Muscle layer of colon (tissue), 2 donors: ENCODE measurements at regions not wholly inside any gene's neighbourhood (a gene's known extent, or its start where the extent isn't known, plus 50 kb on each side); places are given as distances from the start of the nearest gene placed in this dataset.
"Not testable (repeated sequence)": the region's sequence is repeated elsewhere in the genome, so short reads cannot be mapped to it uniquely, and the experiment has no call there.

Source experiments
- H3K27ac ChIP-seq: one replicate; pipeline ENCODE4 v1.7.0; 2013; ENCODE audit warnings: low read depth, mild to moderate bottlenecking, low read length, moderate library complexity
- H3K27me3 ChIP-seq, 2 donors: one replicate each; pipeline ENCODE4 v1.7.0; 2013; ENCODE audit warnings: low read length in 2 of 2, mild to moderate bottlenecking in 2 of 2; ENCODE audit not compliant: insufficient read depth in 2 of 2, control insufficient read depth in 1 of 2
- H3K36me3 ChIP-seq: one replicate; pipeline ENCODE4 v1.7.0; 2013; ENCODE audit warnings: mild to moderate bottlenecking, low read length; ENCODE audit not compliant: insufficient read depth
- H3K4me1 ChIP-seq: one replicate; pipeline ENCODE4 v1.7.0; 2013; ENCODE audit warnings: mild to moderate bottlenecking, low read length; ENCODE audit not compliant: insufficient read depth
- H3K4me3 ChIP-seq, 2 donors: one replicate each; pipeline ENCODE4 v1.7.0; 2013; ENCODE audit warnings: low read length in 2 of 2, low read depth in 1 of 2, mild to moderate bottlenecking in 1 of 2, moderate library complexity in 1 of 2
- H3K9ac ChIP-seq: one replicate; pipeline ENCODE4 v1.7.0; 2013; ENCODE audit warnings: low read length
- H3K9me3 ChIP-seq: one replicate; pipeline ENCODE4 v1.7.0; 2013; ENCODE audit warnings: mild to moderate bottlenecking, low read length
- donor health status: abdominal sarcoma.
- donor health status: Adenocarcinoma of cecum.

DNA sequence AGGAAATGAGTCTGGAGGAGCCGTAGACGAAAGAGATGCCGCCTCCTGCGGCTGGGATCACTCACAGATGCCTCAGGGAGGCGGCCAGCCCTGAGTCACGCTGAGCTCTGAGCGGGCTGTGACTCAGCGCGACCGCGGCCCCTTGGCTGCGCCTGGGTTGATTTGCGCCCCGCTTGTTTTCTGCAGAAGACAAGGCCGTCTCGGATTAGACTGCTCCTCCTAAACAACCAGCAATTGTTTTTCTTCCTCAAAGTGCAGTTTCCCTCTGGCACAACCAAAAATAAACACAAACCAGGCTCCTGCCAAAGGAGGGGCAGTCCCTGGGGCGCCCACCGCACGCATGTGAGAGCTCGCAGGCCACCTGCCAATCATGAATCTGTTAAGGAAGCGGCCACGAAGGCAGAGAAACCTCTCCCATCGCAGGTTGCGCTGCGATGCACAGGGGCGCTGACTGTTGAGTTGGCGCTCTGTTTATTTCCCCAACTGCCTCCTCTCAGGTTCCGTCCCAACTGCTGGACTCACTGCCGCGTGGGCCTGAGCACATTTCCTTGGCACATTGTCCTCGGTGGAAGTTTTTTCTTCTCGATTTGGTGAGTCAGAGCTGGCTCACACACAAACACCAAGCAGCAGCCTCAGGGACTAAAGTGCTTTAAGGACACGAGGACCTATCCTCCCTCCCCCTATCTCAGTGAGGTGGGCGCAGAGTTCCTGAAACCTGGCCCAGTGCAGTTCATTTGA, 85.2 kb upstream of the NDUFV2 start:
- Histone ChIP-seq H3K36me3 (no peaks in the 10 kb centered on the region), H3K4me3 (peak overlapping the region in 1 of 2 donors; percentile 30), H3K27ac (no peak overlapping the region), H3K4me1 (peaks cover 14% of the 10 kb centered on the region), H3K9me3 (no peaks in the 10 kb centered on the region), H3K27me3 (no peaks in the 10 kb centered on the region), H3K9ac (no peak overlapping the region)

DNA sequence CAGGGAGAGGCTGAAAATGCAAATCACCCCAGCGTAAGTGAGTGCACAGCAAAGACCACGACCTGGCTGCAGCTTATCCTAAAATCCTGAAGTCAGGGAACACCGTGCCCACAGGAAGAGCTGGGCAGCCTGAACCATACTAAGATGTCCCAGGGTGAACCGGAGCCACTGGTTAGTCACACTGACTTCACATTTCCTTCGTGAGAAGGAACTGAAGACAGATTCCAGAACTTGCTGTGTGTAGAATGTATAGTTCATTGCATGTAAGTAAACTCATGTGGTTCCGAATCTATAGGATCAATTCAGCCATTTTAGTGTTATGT, 84.6 kb upstream of the NDUFV2 start:
- Histone ChIP-seq H3K27me3 (no peaks in the 10 kb centered on the region), H3K9me3 (no peaks in the 10 kb centered on the region), H3K4me1 (peaks cover 14% of the 10 kb centered on the region), H3K27ac (no peak overlapping the region), H3K9ac (no peak overlapping the region), H3K36me3 (no peaks in the 10 kb centered on the region), H3K4me3 (peak overlapping the region in 1 of 2 donors; percentile 30)

DNA sequence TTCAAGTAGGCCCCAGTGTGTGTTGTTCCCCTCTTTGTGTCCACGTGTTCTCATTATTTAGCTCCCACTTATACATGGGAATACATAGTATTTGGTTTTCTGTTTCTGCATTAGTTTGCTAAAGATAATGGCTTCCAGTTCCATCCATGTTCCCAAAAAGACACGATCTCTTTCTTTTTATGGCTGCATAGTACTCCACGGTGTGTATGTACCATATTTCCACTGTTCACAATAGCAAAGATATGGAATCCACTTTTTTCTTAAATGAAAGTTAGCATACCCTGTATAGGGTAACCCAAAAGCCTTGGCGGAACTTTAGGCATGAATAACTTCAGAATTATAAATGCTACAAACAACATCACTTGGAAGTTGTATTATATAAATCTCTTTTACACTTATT, 83.4 kb upstream of the NDUFV2 start:
- Histone ChIP-seq H3K9me3 (no peaks in the 10 kb centered on the region), H3K36me3 (no peaks in the 10 kb centered on the region), H3K9ac (no peak overlapping the region), H3K27ac (no peak overlapping the region), H3K4me1 (peaks cover 14% of the 10 kb centered on the region), H3K27me3 (no peaks in the 10 kb centered on the region), H3K4me3 (no peak overlapping the region)

DNA sequence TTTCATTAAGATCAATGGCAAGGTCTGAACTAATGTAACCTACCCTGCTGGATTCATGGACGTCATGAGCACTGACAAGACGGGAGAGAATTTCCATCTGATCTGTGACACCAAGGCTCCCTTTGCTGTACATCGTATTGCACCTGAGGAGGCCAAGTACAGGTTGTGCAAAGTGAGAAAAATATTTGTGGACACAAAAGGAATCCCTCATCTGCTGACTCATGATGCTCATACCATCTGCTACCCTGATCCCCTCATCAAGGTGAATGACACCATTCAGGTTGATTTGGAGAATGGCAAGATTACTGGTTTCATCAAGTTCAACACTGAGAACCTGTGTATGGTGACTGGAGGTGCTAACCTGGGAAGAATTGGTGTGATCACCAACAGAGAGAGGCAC, 82.3 kb upstream of the NDUFV2 start:
- no peaks in the 10 kb centered on the region for H3K9me3 ChIP-seq
- H3K9ac ChIP-seq = no peak overlapping the region
- no peaks in the 10 kb centered on the region for H3K36me3 ChIP-seq
- H3K4me3 ChIP-seq = no peak overlapping the region
- H3K27me3 ChIP-seq = no peaks in the 10 kb centered on the region
- no peak overlapping the region for H3K27ac ChIP-seq
- H3K4me1 ChIP-seq = peaks cover 14% of the 10 kb centered on the region

DNA sequence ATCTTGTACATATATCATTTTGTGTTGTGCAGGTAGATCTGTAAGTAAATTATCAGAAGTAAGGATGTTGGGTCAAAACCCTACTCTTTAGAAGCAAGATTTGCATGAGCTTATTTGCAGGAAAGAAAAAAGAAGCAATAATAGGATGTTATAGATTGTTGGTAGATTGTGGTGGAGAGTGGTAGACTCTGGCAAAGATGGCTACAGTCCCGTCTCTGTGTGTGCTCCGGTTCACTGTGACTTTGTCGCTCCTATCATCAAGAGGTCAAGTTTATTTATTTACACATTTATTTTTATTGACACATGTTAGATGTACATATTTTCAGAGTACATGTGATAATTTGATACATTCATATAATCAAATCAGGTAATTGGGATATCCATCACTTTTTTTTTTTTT, 81.0 kb upstream of the NDUFV2 start:
- Histone ChIP-seq H3K9ac (no peak overlapping the region), H3K27me3 (no peaks in the 10 kb centered on the region), H3K36me3 (no peaks in the 10 kb centered on the region), H3K4me1 (peaks cover 13% of the 10 kb centered on the region), H3K4me3 (no peak overlapping the region), H3K9me3 (no peaks in the 10 kb centered on the region), H3K27ac (no peak overlapping the region)

DNA sequence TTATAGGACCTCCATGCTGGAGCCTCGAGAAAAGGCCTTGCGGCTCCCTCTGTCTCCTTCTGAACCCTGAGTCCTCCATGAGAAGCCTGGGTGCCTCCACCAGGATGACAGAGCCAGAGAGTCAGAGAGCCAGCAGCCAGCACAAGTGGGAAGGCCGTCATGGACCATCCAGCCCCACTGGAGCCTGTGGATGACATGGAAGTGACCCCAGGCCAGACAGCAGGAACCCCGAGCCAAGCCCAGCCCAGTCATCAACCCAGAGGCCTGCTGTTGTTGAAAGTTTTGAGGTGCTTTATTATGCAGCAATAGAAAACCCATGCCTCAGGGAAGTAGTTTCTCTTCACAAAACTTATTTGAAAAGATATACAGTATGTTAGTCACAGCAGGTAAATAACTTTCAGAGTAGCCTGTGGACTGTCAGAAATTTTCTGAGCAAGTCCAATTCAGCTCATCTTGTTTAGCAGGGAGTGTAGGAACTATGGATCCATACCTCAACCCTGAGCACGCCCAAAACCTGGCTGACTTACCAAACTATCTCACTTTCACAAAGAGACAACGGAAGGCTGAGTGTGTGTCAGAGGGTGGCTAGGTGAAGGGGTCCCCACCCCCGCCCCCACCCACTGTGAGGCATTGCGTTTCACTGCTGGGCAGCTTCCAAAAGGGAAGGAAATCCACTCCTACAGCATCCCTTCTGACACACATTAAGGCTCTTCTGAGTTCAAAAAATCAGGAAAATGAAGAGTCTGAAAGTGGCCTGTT, 79.9 kb upstream of the NDUFV2 start:
- Histone ChIP-seq H3K27me3 (no peaks in the 10 kb centered on the region), H3K4me1 (peaks cover 4% of the 10 kb centered on the region), H3K9me3 (no peaks in the 10 kb centered on the region), H3K27ac (no peak overlapping the region), H3K36me3 (no peaks in the 10 kb centered on the region), H3K9ac (no peak overlapping the region), H3K4me3 (no peak overlapping the region)

DNA sequence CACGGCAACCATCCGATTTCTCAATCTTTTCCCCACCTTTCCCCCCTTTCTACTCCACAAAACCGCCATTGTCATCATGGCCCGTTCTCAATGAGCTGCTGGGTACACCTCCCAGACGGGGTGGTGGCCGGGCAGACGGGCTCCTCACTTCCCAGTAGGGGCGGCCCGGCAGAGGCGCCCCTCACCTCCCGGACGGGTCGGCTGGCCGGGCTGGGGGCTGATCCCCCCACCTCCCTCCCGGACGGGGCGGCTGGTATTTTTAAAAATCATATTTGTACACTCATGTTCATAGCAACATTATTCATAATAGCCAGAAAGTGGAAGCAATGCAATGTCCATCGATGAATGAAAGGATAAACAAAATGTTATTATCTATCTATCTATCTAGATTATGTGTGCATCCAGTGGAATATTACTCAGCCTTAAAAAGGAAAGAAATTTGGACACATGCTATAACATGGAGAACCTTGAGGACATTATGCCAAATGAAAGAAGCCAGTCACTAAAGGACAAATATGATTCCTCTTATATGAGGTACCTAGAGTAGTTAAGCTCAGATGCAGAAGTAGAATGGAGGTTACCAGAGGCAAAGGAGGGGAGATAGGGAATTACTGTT, 78.4 kb upstream of the NDUFV2 start:
- not testable (repeated sequence) for H3K27me3 ChIP-seq, H3K4me1 ChIP-seq, H3K36me3 ChIP-seq, H3K27ac ChIP-seq, H3K4me3 ChIP-seq, H3K9me3 ChIP-seq, H3K9ac ChIP-seq

DNA sequence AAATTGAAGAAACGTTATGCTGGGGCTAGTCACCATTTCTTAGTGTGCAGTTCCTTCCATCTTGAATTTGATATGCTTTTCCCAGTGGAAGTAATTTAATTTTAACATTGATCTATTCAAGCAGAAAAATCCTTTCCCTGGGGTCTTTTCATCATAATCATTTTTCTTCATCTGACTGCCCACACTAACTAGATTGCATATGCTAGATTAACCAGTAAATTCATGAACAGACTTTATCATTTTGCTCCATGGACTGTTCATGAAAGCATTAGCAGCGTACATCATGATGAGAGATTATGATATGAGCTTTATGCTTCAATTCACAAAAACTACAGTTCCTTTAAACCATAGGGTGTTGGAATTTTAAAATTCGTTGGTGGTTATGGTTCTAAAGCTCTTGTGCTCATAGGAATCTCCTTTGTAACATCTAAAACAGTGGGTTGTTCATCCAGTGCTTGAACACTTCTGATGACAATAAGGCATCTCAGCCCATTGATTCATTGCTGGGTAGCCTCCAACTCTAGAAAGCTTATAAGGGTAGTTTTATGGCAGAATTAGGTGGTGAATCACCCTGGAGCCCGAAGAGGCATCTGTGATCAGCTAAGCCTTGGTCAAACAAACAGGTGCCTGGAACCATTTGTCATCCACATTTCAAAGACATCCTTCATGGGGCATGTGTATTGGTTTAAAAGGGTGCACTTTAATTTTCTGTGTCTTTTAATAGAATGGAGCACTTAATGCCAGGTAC, 77.2 kb upstream of the NDUFV2 start:
- Histone ChIP-seq H3K9me3 (no peaks in the 10 kb centered on the region), H3K36me3 (no peaks in the 10 kb centered on the region), H3K27me3 (no peaks in the 10 kb centered on the region), H3K9ac (no peak overlapping the region), H3K27ac (no peak overlapping the region), H3K4me3 (no peak overlapping the region), H3K4me1 (no peaks in the 10 kb centered on the region)

DNA sequence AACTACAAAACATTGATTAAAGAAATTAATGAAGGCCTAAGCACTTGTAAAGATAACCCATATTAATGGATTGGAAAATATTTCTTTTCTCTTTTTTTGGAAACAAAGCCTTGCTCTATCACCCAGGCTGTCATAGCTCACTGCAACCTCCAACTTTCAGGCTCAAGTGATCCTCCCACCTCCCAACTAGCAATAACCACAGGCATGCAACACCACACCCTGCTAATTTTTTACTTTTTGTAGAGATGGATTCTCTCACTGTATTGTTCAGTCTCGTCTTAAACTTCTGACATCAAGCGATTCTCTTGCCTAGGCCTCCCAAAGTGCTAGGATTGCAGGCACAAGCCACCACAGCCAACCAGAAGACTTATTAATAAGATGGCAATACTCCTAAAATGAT, 73.4 kb upstream of the NDUFV2 start:
- H3K9me3 ChIP-seq = no peaks in the 10 kb centered on the region

DNA sequence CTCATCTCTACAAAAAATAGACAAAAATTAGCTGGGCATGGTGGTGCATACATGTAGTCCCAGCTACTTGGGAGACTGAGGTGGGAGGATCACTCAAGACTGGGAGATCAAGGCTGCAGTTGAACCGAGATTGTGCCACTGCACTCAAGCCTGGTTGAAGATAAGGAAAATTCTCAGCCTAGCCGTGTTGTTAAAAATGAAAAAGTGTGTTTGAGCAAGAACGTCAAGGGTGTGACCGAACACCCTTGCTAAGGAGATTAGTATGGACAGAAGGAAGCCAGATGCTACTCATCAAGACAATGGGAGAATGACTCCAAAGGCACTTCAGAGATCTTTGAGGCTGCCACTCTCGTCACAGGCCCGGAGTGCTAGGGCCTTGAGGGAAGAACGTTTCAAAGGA, 70.0 kb upstream of the NDUFV2 start:
- H3K4me1 ChIP-seq = no peaks in the 10 kb centered on the region
- no peak overlapping the region for H3K4me3 ChIP-seq
- no peak overlapping the region for H3K9ac ChIP-seq
- no peaks in the 10 kb centered on the region for H3K27me3 ChIP-seq
- H3K9me3 ChIP-seq = no peaks in the 10 kb centered on the region
- H3K36me3 ChIP-seq = no peaks in the 10 kb centered on the region
- no peak overlapping the region for H3K27ac ChIP-seq

More for the DNA sequence above, 73.4 kb upstream of the NDUFV2 start:
- H3K9ac ChIP-seq = no peak overlapping the region
- no peaks in the 10 kb centered on the region for H3K36me3 ChIP-seq
- no peak overlapping the region for H3K27ac ChIP-seq
- H3K27me3 ChIP-seq = no peaks in the 10 kb centered on the region
- no peak overlapping the region for H3K4me3 ChIP-seq
- no peaks in the 10 kb centered on the region for H3K4me1 ChIP-seq

DNA sequence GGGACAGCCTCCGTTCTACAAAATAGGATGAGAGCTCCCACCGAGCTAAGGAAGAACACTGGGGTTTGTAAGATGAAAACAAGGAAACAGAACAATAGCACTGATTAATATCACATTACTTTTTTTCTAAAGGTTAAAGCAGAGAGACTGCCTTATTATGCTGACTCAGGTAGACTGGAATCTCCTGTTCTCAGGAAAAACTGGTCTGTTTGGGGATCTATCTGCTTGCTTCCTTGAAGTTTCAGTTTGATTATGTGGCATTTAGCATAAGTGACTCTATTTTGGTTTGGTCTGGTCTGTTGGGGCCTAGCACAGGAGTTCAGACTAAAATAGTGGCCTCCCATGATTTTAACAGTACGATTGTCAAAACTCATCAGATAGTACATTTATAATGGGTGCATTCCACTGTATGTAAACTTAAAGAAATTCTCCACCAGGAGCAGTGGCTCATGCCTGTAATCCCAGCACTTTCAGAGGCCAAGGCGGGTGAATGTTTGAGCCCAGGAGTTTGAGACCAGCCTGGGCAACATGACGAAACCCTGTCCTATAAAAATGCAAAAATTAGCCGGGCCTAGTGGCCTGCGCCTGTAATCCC, 64.1 kb upstream of the NDUFV2 start:
- Histone ChIP-seq H3K36me3 (no peaks in the 10 kb centered on the region), H3K4me1 (no peaks in the 10 kb centered on the region), H3K9ac (no peak overlapping the region), H3K27ac (no peak overlapping the region), H3K4me3 (no peak overlapping the region), H3K9me3 (no peaks in the 10 kb centered on the region), H3K27me3 (no peaks in the 10 kb centered on the region)
